Astrocyte of the cerebellum (primary cell): ENCODE measurements at regions not wholly inside any gene's neighbourhood (a gene's known extent, or its start where the extent isn't known, plus 50 kb on each side); places are given as distances from the start of the nearest gene placed in this dataset.

Experiments
- DNase-seq: peaks from one replicate; pipeline ENCODE4 v3.0.0-alpha.2; 2011; ENCODE audit warnings: low read depth
- H3K4me3 ChIP-seq: 2 replicates; pipeline ENCODE4 v1.5.1; 2011; ENCODE audit warnings: mild to moderate bottlenecking, low read depth, low read length, moderate library complexity
- CTCF ChIP-seq: IDR thresholded peaks from 2 replicates; pipeline ENCODE4 v1.5.1; 2012; ENCODE audit warnings: low read length, low read depth, moderate library complexity, mild to moderate bottlenecking; ENCODE audit errors: missing control alignments
- in situ Hi-C: cut with HindIII; loops from 2 replicates; pipeline ENCODE4 v1.10.0; 2017; ENCODE audit warnings: low sequenced_read_pairs

- DNase-seq = no peak
- H3K4me3 ChIP-seq = no peak overlapping the region
- no peak for TF ChIP-seq CTCF
- in situ Hi-C loops = no loop called here
Measured at GRCh38 chr6:90416322-90416721, 119.7 kb upstream of the BACH2 start.

DNA sequence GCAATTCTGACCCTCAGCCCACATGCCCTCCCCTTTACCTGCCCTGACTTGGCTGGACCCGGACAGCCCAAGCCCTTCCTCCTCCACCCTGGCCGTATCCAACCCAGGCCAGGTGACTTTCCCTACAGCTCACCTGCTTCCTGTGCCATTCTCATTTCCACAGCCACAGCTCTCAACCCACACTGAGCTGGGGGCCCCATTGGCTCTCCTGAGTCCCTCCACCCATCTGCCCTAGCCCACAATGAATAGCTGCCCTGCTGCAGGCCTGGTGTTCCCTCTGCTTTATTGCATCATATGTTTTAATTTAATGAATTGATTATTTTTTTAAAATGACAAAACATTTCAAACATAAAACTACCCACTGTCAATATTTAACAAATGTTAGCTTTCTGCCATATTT is 118.5 kb upstream of the BACH2 start:
- DNase-seq = no peak
- TF ChIP-seq CTCF = no peak
- H3K4me3 ChIP-seq = no peak overlapping the region
- in situ Hi-C loops = no loop called here

- no peak for DNase-seq
- in situ Hi-C loops = no loop called here
- TF ChIP-seq CTCF = no peak
- H3K4me3 ChIP-seq = no peak overlapping the region
Measured at GRCh38 chr6:90414352-90414751, 117.7 kb upstream of the BACH2 start.

- no peak for TF ChIP-seq CTCF
- in situ Hi-C loops = no loop called here
- peak overlapping the region; percentile 19 for H3K4me3 ChIP-seq
- DNase-seq = no peak
Measured at GRCh38 chr6:90413867-90414266, 117.2 kb upstream of the BACH2 start.

- no peak for DNase-seq
- in situ Hi-C loops = no loop called here
- no peak for TF ChIP-seq CTCF
- H3K4me3 ChIP-seq = peak overlapping the region; percentile 19
Measured at GRCh38 chr6:90413396-90413795, 116.8 kb upstream of the BACH2 start.

DNA sequence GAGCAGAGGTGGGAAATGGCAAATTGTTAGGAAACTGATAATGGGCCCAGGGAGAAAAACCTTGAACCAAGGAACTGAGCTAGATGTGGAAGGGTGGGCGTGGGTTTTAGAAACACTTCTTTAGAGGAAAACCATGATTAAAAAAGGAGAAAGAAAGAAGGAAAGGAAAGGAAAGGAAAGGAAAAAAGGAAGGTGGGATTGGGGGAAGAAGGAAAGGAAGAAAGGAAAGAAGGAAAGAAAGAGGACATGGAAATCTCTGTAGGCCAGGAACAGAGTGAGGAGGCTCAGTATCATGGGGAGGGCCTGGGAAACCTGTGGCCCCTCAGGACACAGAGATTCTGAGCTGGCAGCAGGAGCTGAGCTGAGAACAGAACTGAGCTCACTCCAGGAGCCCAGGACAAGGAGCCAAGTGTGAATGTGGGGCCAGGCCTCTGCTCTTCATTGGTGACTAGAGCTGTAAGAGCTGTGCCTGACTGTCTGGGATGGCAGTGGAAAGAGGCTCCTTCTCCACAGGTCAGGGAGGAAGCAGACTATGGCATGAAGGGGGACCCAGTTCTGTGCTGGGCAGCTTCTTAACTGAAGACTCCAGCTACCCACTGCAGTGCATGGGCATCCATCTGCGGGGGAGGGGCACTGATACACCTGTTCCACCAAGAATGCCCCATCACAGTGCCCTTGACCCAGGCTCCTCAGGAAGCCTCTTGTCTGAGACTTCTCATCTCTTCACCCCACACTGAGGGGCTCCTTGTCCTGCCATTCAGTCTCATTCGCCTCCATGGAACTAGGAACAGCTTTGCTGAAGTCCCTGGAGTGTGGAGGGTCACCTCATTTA is 116.1 kb upstream of the BACH2 start:
- no peak for DNase-seq
- no peak for TF ChIP-seq CTCF
- in situ Hi-C loops = no loop called here
- H3K4me3 ChIP-seq = no peak overlapping the region
